ENCODE measurements at regions not wholly inside any gene's neighbourhood (a gene's known extent, or its start where the extent isn't known, plus 50 kb on each side); places are given as distances from the start of the nearest gene placed in this dataset.

DNA sequence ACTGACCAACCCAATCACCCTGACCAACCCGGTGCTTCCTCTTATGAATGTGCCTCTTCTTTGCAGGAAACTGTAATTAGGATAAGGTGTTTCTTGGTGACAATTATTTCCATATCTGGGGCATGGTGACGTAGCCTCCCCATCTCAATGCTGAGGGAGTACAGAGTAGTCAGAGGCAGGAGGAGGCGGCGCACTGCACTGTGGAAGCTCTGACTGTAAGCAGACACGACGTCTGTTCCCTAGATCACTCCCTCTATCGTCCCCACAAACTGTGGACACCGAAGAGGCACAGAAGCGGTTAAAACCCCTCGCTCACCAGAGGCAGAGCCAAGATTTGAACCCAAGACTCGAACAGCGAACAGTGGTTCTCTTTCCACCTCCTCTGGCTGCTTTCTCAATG is 231.0 kb upstream of the IGF1R start:
- TF ChIP-seq, protein P1, sequence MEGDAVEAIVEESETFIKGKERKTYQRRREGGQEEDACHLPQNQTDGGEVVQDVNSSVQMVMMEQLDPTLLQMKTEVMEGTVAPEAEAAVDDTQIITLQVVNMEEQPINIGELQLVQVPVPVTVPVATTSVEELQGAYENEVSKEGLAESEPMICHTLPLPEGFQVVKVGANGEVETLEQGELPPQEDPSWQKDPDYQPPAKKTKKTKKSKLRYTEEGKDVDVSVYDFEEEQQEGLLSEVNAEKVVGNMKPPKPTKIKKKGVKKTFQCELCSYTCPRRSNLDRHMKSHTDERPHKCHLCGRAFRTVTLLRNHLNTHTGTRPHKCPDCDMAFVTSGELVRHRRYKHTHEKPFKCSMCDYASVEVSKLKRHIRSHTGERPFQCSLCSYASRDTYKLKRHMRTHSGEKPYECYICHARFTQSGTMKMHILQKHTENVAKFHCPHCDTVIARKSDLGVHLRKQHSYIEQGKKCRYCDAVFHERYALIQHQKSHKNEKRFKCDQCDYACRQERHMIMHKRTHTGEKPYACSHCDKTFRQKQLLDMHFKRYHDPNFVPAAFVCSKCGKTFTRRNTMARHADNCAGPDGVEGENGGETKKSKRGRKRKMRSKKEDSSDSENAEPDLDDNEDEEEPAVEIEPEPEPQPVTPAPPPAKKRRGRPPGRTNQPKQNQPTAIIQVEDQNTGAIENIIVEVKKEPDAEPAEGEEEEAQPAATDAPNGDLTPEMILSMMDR (conservative IDR thresholded peaks at IDR 0.05 in 1 of 2, IDR thresholded peaks at IDR 0.05 in 1 of 2; ENCODE audit: low read depth in 1 of 2, low read length in 2 of 2), result no peak
- no peak for TF ChIP-seq EZH2 (IDR thresholded peaks at IDR 0.05; ENCODE audit: low read length, missing control alignments)
